Kidney (tissue), 13 donors: ENCODE measurements at regions not wholly inside any gene's neighbourhood (a gene's known extent, or its start where the extent isn't known, plus 50 kb on each side); places are given as distances from the start of the nearest gene placed in this dataset.

Experiments used
- DNase-seq, 5 donors: peaks; one replicate each; pipeline ENCODE4 v3.0.0-alpha.2; 2013 to 2020
- FAIRE-seq: peaks from 2 replicates; lab custom pipeline; 2012; peaks lifted over from hg19 to GRCh38; lab: Jason Lieb, UNC
- H3K27ac ChIP-seq, 2 donors: one replicate each; pipeline ENCODE4 v1.7.0; 2013; ENCODE audit warnings: low read depth in 2 of 2, low read length in 2 of 2, inconsistent platforms in 1 of 2
- H3K27me3 ChIP-seq: one replicate; pipeline ENCODE4 v1.7.1; 2013; ENCODE audit warnings: low read length, inconsistent platforms; ENCODE audit not compliant: control insufficient read depth, insufficient read depth
- H3K36me3 ChIP-seq, 3 donors: one replicate each; pipeline versions ENCODE4 v1.7.0 to v1.7.1; 2013; ENCODE audit warnings: low read length in 3 of 3, control low read depth in 1 of 3, inconsistent platforms in 1 of 3; ENCODE audit not compliant: insufficient read depth in 3 of 3, control insufficient read depth in 2 of 3
- H3K4me1 ChIP-seq, 3 donors: one replicate each; pipeline versions ENCODE4 v1.7.0 to v1.7.1; 2013; ENCODE audit warnings: low read length in 3 of 3, inconsistent platforms in 1 of 3, low read depth in 1 of 3; ENCODE audit not compliant: control insufficient read depth in 2 of 3, insufficient read depth in 2 of 3
- H3K4me3 ChIP-seq, 3 donors: one replicate each; pipeline versions ENCODE4 v1.7.0 to v1.8.1; 2013; ENCODE audit warnings: low read length in 3 of 3, control low read depth in 1 of 3, inconsistent platforms in 1 of 3
- H3K9ac ChIP-seq, 3 donors: one replicate each; pipeline versions ENCODE4 v1.7.0 to v1.7.1; 2013; ENCODE audit warnings: low read length in 3 of 3, control low read depth in 1 of 3, inconsistent platforms in 1 of 3
- H3K9me3 ChIP-seq, 3 donors: one replicate each; pipeline versions ENCODE4 v1.7.0 to v1.7.1; 2013; ENCODE audit warnings: low read length in 3 of 3, control low read depth in 1 of 3, inconsistent platforms in 1 of 3; ENCODE audit not compliant: control insufficient read depth in 2 of 3, insufficient read depth in 1 of 3
- CTCF ChIP-seq: IDR thresholded peaks from 3 replicates; pipeline ENCODE4 v1.5.1; 2012; ENCODE audit warnings: mild to moderate bottlenecking, moderate library complexity, borderline replicate concordance; ENCODE audit not compliant: insufficient read depth; ENCODE audit errors: extremely low read depth
- intact Hi-C: fragments of 100-400 bp; cut with DNase I; formaldehyde crosslinking; loops from one replicate; pipeline ENCODE4 v1.11.1; 2022
- donor health status: control.
- donor health status: control.
- donor health status: control.
- donor health status: control.
- donor health status: control.
- donor health status: DM: yes; HTN: yes; CAD: no.
- donor health status: Normal renal cell carcinoma (clear cell type).

GRCh38 chr5:33088176-33088575, 352.6 kb upstream of the TARS1 start:
- Histone ChIP-seq H3K4me1 (no peaks in the 10 kb centered on the region), H3K36me3 (no peaks in the 10 kb centered on the region), H3K9ac (no peak overlapping the region), H3K27me3 (no peaks in the 10 kb centered on the region), H3K9me3 (no peaks in the 10 kb centered on the region), H3K27ac (no peak overlapping the region), H3K4me3 (no peak overlapping the region)
- no peak for DNase-seq
- intact Hi-C loops: no loop called here
- no peak for TF ChIP-seq CTCF
- FAIRE-seq: no peak

- H3K27me3 ChIP-seq: no peaks in the 10 kb centered on the region
- H3K36me3 ChIP-seq: no peaks in the 10 kb centered on the region
- no peak for FAIRE-seq
These were observed 349.0 kb upstream of the TARS1 start for GRCh38 chr5:33091571-33092363.

GRCh38 chr5:33092719-33093118, 348.0 kb upstream of the TARS1 start:
- Histone ChIP-seq H3K4me1 (no peaks in the 10 kb centered on the region), H3K4me3 (no peak overlapping the region), H3K27ac (no peak overlapping the region), H3K36me3 (no peaks in the 10 kb centered on the region), H3K9me3 (no peaks in the 10 kb centered on the region), H3K9ac (no peak overlapping the region), H3K27me3 (no peaks in the 10 kb centered on the region)
- DNase-seq: no peak
- FAIRE-seq: no peak
- TF ChIP-seq CTCF: no peak
- intact Hi-C loops: no loop called here

More at GRCh38 chr5:33091571-33092363, 349.0 kb upstream of the TARS1 start:
- no peaks in the 10 kb centered on the region for H3K9me3 ChIP-seq
- no peak overlapping the region for H3K9ac ChIP-seq
- TF ChIP-seq CTCF: no peak
- H3K27ac ChIP-seq: no peak overlapping the region
- H3K4me3 ChIP-seq: no peak overlapping the region
- H3K4me1 ChIP-seq: no peaks in the 10 kb centered on the region
- DNase-seq: no peak
- intact Hi-C loops: no loop called here
